ENCODE measurements at regions not wholly inside any gene's neighbourhood (a gene's known extent, or its start where the extent isn't known, plus 50 kb on each side); places are given as distances from the start of the nearest gene placed in this dataset.

DNA sequence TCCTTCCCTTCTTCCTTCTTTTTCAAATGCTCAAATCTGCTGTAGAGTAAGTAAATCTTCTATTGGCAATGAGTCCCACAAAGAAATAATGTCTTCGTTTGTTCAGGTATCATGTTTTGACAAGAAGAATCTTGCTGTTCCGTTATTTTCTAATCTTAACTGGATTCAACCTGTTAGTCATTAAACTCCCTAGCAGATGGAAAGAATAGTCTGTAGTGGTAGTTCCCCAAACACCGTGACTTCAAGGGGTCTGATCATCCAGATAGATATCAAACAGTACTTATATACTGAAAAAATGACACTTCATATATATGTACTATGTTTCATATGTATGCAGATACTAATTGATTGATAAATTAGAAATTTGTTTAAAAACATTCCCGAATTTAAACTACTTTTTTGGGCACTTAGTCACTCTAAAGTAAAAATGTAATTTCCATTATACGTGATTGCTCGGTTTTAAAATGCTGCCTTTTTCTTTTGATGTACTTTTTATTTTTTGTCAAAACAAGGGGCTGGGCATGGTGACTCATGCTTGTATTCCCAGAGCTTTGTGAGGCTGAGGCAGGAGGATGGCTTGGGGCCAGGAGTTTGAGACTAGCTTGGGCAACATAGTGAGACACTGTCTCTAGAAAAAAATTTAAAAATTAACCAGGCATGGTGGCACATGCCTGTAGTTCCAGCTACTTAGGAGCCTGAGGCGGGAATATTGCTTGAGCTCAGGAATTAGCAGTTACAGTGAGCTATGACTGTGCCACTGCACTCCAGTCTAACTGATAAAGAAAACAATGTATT is 335.7 kb upstream of the SNX7 start:
- TF ChIP-seq, protein P1, sequence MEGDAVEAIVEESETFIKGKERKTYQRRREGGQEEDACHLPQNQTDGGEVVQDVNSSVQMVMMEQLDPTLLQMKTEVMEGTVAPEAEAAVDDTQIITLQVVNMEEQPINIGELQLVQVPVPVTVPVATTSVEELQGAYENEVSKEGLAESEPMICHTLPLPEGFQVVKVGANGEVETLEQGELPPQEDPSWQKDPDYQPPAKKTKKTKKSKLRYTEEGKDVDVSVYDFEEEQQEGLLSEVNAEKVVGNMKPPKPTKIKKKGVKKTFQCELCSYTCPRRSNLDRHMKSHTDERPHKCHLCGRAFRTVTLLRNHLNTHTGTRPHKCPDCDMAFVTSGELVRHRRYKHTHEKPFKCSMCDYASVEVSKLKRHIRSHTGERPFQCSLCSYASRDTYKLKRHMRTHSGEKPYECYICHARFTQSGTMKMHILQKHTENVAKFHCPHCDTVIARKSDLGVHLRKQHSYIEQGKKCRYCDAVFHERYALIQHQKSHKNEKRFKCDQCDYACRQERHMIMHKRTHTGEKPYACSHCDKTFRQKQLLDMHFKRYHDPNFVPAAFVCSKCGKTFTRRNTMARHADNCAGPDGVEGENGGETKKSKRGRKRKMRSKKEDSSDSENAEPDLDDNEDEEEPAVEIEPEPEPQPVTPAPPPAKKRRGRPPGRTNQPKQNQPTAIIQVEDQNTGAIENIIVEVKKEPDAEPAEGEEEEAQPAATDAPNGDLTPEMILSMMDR (conservative IDR thresholded peaks at IDR 0.05; ENCODE audit: low read depth, low read length), result no peak
- TF ChIP-seq EZH2 (IDR thresholded peaks at IDR 0.05; ENCODE audit: low read length, unreplicated experiment), result no peak
